HG03064 (cell line): ENCODE measurements at regions not wholly inside any gene's neighbourhood (a gene's known extent, or its start where the extent isn't known, plus 50 kb on each side); places are given as distances from the start of the nearest gene placed in this dataset.
"Not testable (repeated sequence)": the region's sequence is repeated elsewhere in the genome, so short reads cannot be mapped to it uniquely, and the experiment has no call there.

Experiments
- ATAC-seq: cut with Tn5 transposase; IDR thresholded peaks from one replicate; pipeline ENCODE4 v1.9.1; 2021; ENCODE audit warnings: low read depth; ENCODE audit not compliant: unreplicated experiment

DNA sequence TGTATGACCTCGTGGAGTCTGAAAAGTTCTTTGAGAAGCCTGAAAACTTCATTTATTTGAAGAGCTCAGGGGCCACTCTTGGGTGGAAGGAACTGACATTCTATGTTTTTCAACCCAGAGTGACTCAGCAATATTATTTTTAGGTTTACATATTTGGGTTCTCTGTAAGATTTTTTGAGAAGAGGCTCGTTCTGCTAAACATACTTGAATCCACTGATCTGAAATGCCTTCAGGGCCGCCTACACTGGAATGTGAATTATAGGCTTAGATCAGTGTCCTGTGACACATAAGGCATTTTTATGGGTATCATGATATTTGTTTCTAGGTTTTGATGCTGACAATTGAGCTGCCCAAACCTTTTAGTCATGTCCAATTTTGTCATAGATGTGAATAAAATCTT is 86.2 kb downstream of the PSAT1 start:
- ATAC-seq = no peak

GRCh38 chr9:78386348-78386747 is 89.4 kb downstream of the PSAT1 start:
- ATAC-seq = no peak

DNA sequence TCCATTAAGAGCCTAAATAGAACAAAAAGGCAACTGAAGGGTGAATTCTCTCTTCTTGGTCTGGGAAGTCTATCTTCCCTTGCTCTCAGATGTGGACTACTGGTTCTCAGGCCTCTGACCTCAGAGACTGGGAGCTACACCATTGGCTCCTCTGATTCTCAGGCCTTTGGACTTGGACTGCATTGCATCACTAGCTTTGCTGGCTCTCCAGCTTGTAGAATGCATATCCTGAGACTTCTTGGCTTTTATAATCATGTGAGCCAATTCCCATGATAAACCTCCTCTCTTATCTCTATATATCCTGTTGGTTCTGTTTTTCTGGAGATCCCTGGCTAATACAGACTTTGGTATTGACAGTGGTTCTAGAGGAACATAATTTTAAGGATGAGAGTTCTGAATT is 89.8 kb downstream of the PSAT1 start:
- ATAC-seq = no peak

DNA sequence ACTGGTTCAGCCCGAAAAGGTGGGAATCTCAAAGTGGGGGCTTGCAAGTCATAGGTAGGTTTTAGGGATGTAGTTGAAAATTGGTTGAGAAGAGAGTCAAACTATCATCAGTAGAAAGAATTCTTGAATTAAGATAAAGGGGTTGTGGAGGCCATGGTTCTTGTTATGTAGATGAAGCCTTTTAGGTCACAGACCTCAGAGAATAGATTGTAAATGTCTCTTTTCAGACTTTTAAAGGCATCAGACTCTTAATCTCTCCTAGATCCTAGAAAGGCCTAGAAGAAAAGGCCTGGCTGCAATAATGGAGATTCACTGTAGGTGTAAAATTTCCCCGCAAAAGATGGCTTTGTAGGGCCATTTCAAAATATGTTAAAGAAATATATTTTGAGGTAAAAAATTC is 96.4 kb downstream of the PSAT1 start:
- no peak for ATAC-seq

DNA sequence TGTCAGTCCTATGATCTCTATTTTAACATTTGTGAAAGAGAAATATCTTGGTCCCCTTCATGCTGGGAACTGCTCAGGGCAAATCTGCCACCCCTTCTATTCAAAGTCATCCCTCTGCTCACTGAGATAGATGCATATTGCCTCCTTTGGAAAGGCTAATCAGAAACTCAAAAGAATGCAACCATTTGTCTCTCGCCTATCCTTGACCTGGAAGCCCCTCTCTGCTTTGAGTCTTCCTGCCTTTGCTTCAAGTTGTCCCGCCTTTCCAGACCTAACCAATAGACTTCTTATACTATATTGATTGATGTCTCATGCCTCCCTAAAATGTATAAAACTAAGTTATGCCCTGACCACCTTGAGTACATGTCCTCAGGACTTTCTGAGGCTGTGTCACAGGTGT is 97.0 kb downstream of the PSAT1 start:
- ATAC-seq = no peak

DNA sequence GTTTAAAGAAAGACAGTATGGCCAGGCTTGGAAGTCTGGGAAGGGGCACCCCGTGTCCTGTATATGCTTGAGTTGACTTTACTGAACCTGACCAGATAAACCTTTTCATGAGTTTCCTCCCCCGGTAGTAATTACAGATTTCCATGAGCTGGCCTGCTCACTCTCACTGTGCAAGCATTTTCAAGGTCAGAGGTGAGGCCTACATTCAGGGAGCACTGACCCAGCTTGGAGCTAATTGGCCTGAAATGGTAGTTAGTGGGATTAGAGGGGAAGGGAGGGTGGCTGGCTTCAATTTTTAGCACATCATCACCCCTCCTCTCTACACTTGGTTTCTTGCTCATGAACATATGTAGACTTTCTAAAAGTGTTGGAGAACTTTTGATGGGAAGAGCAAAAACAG is 99.2 kb downstream of the PSAT1 start:
- ATAC-seq = no peak

GRCh38 chr9:78397045-78397444 is 100.1 kb downstream of the PSAT1 start:
- no peak for ATAC-seq

DNA sequence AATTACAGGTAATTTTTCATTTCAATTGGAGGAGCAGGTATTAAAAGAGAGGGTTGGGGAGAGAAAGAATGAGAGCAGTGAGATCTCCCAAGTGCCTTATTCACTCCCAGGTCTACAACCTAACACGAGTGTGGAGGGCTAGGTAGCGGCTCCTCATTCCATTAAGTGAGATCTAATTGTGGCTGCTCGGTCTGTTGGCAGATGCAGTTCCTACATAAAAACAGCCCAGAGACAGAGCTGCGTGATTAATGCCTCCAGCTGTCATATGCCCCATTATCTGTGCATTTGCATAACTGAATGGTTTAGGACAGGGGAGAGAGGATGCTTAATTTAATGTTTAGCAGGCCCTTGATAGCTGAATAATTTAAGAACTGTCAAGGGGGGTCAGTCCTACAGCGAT is 100.5 kb downstream of the PSAT1 start:
- no peak for ATAC-seq

- ATAC-seq = no peak
Observed at GRCh38 chr9:78399153-78399552, 102.2 kb downstream of the PSAT1 start.

GRCh38 chr9:78400496-78400895 is 103.6 kb downstream of the PSAT1 start:
- ATAC-seq = no peak

DNA sequence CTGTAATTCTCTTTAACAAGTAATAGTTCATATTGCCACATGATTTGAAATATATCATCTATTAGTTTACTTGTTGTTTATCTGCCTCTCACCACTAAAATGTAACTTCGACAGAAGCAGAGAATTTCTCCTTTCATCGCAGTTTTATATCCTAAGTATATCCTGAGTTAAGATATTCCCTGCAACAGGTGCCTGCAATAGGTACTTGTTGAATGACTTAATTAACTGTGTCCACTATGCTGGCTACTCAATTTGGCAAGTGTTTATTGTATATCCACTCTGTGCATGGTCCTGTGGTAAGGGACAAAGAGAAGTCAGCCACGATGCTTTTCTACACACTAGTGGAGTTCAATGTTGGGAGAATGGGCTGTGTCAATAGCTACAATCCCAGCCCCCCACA is 108.5 kb downstream of the PSAT1 start:
- ATAC-seq = no peak

- no peak for ATAC-seq
Observed at GRCh38 chr9:78406146-78406545, 109.2 kb downstream of the PSAT1 start.

GRCh38 chr9:78406933-78407332 is 110.0 kb downstream of the PSAT1 start:
- ATAC-seq = no peak

DNA sequence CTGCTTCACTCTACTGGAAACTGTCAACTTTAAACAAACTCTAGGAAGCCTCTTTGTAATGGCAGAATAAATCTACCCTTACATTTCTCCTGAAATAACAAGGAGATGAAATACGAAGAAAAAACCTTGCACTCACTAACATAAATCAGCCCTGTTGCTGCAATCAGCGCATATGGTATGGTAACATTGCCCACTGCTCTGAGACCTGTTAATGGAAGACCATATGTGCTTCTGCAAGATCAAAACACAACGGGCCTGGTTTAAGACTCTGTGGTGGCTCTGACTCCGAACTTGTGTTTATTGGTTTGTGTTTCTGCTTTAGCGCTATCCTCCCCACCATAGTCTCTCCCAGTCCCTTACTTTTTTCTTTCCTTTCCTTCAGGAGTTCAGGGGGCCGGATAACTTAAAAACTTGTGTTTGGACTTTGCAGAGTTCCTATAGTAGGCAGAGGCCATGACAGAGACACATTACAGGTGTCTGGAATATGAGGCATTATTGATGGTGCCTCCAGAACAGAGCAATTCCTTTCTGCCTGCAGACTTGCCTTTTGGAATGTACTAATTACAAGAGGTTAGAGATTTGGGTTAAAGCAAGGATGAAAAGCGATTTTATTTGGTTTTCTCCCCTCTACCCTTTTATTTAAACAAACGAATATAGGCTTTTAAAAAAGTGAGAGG is 110.8 kb downstream of the PSAT1 start:
- no peak for ATAC-seq

DNA sequence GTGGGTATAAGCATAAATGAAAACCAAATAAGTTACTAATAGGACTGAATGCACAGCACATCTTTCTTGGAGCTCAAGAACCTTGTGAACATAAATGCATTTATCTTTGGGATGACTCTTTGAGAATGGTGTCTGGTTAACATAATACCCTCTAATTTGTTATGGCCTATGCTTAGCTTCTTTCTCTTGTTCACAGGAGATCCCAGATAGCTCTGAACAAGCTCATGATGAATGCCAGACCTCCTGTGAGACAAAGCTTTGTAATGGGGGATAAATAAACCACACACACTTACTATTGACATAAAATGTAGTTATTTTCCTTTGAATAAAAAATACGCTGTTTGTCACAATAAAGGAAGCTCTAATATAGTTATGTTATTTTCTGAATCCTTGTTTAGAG is 111.5 kb downstream of the PSAT1 start:
- ATAC-seq = no peak

- not testable (repeated sequence) for ATAC-seq
Observed at GRCh38 chr9:78409928-78410510, 113.1 kb downstream of the PSAT1 start.

GRCh38 chr9:78422309-78422708 is 125.4 kb downstream of the PSAT1 start:
- no peak for ATAC-seq

- no peak for ATAC-seq
Observed at GRCh38 chr9:78424299-78424698, 127.4 kb downstream of the PSAT1 start.

GRCh38 chr9:78428640-78429039 is 131.7 kb downstream of the PSAT1 start:
- no peak for ATAC-seq

DNA sequence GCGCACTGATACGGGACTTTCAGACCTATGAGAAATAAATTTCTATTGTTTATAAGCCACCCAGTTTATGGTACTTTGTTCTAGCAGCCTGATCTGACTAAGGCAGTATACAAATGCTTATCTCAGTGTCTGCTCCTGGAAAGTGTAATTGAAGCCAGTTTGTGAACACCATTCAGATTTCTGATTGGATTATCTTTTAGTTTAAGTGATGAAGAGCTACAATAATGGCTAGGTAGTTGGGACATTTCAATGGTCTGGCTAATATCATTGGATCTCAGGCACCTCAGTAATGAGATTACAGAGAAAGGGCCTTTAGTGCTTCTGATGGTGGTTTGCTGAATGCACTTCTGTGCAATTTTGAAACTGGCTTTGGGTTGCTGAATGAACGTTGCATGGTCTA is 133.5 kb downstream of the PSAT1 start:
- ATAC-seq = no peak

- not testable (repeated sequence) for ATAC-seq
Observed at GRCh38 chr9:78431039-78431438, 134.1 kb downstream of the PSAT1 start.

- no peak for ATAC-seq
Observed at GRCh38 chr9:78436873-78437272, 139.9 kb downstream of the PSAT1 start.

- no peak for ATAC-seq
Observed at GRCh38 chr9:78437296-78437695, 140.4 kb downstream of the PSAT1 start.
